Mesothelial cell of epicardium (in vitro differentiated cells): ENCODE measurements at regions not wholly inside any gene's neighbourhood (a gene's known extent, or its start where the extent isn't known, plus 50 kb on each side); places are given as distances from the start of the nearest gene placed in this dataset.

Experiments
- DNase-seq, 2 experiments: peaks; one replicate each; pipeline ENCODE4 v3.0.0; 2021; ENCODE audit warnings: low spot score in 2 of 2; ENCODE audit not compliant: unreplicated experiment in 2 of 2
- H3K27ac Mint-ChIP-seq: 2 replicates; pipeline ENCODE4 v1.8.0; 2021; ENCODE audit warnings: mixed read lengths
- H3K27me3 Mint-ChIP-seq: 2 replicates; pipeline ENCODE4 v1.8.0; 2021; ENCODE audit warnings: low read depth, mixed read lengths
- H3K36me3 Mint-ChIP-seq: 2 replicates; pipeline ENCODE4 v1.8.0; 2021; ENCODE audit warnings: mixed read lengths
- H3K4me1 Mint-ChIP-seq: 2 replicates; pipeline ENCODE4 v1.8.0; 2021; ENCODE audit warnings: mixed read lengths
- H3K4me3 Mint-ChIP-seq: 2 replicates; pipeline ENCODE4 v1.8.0; 2021; ENCODE audit warnings: mild to moderate bottlenecking, moderate library complexity, mixed read lengths
- H3K9me3 Mint-ChIP-seq: 2 replicates; pipeline ENCODE4 v1.8.0; 2021; ENCODE audit warnings: mixed read lengths
- TF ChIP-seq, protein P1 (sequence below): fragments of 200-600 bp; sonication (generic); IDR thresholded peaks from one replicate; pipeline ENCODE4 v1.5.0; 2021; ENCODE audit warnings: antibody characterized with exemption; ENCODE audit not compliant: unreplicated experiment

DNA sequence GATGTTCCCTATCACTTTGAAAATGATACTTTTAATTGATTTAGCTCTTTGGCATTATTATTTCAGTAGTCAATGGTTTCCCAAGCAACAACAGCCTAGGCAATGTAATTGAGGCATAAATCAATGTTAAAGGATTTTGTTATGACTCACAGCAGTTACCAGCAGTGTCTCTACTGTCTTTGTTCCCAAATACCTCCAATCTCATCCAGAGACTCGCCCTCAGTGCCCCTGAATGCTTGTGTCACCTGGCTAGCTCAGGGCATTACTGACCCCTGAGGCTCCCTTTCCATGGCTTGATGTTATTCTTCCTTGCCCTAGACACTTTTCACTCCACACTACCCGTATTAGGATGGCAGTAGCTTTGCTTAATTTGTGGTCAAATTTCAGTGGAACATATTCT is 227.2 kb downstream of the SQOR start:
- TF ChIP-seq, protein P1, sequence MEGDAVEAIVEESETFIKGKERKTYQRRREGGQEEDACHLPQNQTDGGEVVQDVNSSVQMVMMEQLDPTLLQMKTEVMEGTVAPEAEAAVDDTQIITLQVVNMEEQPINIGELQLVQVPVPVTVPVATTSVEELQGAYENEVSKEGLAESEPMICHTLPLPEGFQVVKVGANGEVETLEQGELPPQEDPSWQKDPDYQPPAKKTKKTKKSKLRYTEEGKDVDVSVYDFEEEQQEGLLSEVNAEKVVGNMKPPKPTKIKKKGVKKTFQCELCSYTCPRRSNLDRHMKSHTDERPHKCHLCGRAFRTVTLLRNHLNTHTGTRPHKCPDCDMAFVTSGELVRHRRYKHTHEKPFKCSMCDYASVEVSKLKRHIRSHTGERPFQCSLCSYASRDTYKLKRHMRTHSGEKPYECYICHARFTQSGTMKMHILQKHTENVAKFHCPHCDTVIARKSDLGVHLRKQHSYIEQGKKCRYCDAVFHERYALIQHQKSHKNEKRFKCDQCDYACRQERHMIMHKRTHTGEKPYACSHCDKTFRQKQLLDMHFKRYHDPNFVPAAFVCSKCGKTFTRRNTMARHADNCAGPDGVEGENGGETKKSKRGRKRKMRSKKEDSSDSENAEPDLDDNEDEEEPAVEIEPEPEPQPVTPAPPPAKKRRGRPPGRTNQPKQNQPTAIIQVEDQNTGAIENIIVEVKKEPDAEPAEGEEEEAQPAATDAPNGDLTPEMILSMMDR, result no peak
- H3K27ac Mint-ChIP-seq, result no peak overlapping the region
- H3K4me1 Mint-ChIP-seq, result peaks cover 7% of the 10 kb centered on the region
- no peaks in the 10 kb centered on the region for H3K36me3 Mint-ChIP-seq
- no peaks in the 10 kb centered on the region for H3K27me3 Mint-ChIP-seq
- no peak for DNase-seq
- peaks cover 4% of the 10 kb centered on the region for H3K9me3 Mint-ChIP-seq
- H3K4me3 Mint-ChIP-seq, result no peak overlapping the region

DNA sequence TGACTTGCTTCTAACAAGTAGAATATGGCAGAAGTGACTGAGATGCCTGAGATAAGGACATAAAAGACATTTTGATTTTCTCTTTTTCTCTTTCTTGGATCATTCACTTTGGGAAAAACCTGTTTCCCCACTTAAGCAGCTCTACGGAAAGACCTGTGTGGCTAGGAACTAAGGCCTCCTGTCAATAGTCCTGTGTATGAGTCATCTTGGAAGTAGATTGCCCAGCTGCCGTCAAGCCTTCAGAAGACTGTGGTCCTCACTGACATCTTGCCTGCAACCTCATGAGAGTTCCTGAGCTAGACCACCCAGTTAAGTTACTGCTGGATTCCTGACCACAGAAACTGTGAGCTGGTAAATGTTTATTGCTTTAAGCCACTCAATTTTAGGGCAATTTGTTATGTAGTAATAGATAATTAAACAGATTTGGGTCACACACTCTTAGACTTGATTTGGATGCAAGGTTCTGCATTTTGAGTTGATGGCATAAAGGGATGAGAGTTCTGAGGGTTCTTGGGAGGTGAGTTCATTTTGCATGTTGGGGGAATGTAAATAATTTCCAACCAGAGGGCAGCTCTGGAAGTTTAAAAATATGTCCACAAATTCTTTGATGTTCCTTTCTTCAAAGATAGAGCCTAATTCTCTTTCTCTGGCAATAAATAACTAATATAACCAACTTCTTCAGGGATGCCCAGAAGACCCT is 229.2 kb downstream of the SQOR start:
- peaks cover 4% of the 10 kb centered on the region for H3K9me3 Mint-ChIP-seq
- H3K4me3 Mint-ChIP-seq, result no peak overlapping the region
- H3K36me3 Mint-ChIP-seq, result no peaks in the 10 kb centered on the region
- H3K27ac Mint-ChIP-seq, result no peak overlapping the region
- TF ChIP-seq, protein P1, result no peak
- DNase-seq, result no peak
- H3K27me3 Mint-ChIP-seq, result no peaks in the 10 kb centered on the region
- peaks cover 7% of the 10 kb centered on the region for H3K4me1 Mint-ChIP-seq

DNA sequence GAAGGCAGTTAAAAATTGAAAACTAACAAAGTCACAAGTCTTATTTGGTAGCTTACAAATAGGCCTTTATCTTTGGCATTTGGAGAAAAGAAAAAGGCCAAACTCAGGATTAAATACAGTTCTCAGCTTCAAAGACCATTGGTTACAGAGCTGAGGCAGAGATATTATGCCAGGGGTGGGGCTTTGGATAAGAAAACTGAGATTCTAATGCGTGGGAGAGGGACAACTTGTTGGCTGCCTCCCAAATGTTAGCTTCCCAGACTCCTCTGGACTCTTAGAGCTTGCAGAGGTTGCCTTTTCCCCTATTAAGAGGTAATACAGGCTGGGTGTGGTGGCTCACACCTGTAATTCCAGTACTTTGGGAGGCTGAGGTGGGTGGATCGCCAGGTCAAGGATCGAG is 231.8 kb downstream of the SQOR start:
- Mint-ChIP-seq H3K27me3 (no peaks in the 10 kb centered on the region), H3K36me3 (no peaks in the 10 kb centered on the region), H3K27ac (no peak overlapping the region), H3K9me3 (peaks cover 3% of the 10 kb centered on the region), H3K4me1 (peaks cover 7% of the 10 kb centered on the region), H3K4me3 (no peak overlapping the region)
- DNase-seq, result no peak
- TF ChIP-seq, protein P1, result no peak

DNA sequence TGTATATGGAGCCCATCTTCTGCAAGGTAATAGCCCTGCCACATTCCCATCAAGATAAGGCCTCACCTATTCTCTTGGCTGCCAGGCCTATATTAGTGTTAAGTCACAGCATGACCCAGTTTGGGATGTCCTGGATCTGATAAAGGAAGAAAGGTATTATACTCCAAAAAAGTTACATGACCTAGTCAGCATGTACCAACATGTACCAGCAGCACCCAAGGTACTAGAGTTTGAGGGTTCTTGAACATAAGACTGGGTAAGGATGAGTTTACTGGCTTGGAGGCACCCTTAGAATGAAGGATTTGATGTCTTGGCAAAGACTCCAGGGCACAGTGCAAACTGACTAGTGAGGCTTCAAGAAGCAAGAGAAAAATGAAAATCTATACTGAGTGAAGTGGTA is 232.5 kb downstream of the SQOR start:
- Mint-ChIP-seq H3K9me3 (peaks cover 9% of the 10 kb centered on the region), H3K27me3 (no peaks in the 10 kb centered on the region), H3K4me1 (peaks cover 7% of the 10 kb centered on the region), H3K4me3 (no peak overlapping the region), H3K36me3 (no peaks in the 10 kb centered on the region), H3K27ac (no peak overlapping the region)
- no peak for DNase-seq
- TF ChIP-seq, protein P1, result no peak

DNA sequence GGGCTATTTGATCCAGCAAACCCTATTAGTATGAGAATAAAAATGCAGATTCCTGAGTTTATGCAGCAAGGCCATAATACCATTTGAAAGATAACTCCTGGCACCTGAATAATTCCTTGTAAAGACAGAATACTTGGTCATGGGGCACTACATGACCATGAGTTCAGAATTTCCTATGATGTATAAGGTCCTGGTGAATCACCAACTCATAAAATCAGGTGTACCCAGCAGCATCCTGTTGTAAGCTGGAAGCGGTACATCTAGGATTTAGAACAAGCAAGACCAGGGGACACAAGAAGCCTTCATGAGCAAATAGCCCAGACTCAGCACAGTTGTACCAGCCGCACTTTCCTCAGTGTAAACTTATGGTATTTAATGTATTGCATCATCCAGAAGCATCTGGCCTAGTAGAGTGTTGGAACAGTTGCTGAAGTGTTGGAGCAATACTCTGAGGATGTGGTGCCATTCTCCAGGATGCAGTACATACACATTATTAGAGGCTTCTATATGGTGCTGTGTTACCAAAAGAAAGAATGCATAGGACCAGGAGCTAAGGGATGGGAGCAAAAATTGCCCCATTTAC is 233.4 kb downstream of the SQOR start:
- TF ChIP-seq, protein P1, result no peak
- H3K4me3 Mint-ChIP-seq, result no peak overlapping the region
- DNase-seq, result no peak
- no peaks in the 10 kb centered on the region for H3K27me3 Mint-ChIP-seq
- H3K27ac Mint-ChIP-seq, result no peak overlapping the region
- peaks cover 16% of the 10 kb centered on the region for H3K9me3 Mint-ChIP-seq
- H3K4me1 Mint-ChIP-seq, result peaks cover 7% of the 10 kb centered on the region
- H3K36me3 Mint-ChIP-seq, result no peaks in the 10 kb centered on the region
